ENCODE measurements at regions not wholly inside any gene's neighbourhood (a gene's known extent, or its start where the extent isn't known, plus 50 kb on each side); places are given as distances from the start of the nearest gene placed in this dataset.
A peak's percentile ranks its signal among the peaks of the same experiment; 100 is the strongest.

GRCh38 chr1:221069178-221069903 is 190.1 kb downstream of the HLX start (continued):
- TF ChIP-seq ZNF384 (IDR thresholded peaks at IDR 0.05; ENCODE audit: borderline replicate concordance, low read depth, low read length): peak; percentile 82
- TF ChIP-seq EGR1 (IDR thresholded peaks at IDR 0.05; ENCODE audit: borderline replicate concordance in 1 of 2, low read depth in 2 of 2, low read length in 2 of 2): no peak
- TF ChIP-seq SMAD5 (IDR thresholded peaks at IDR 0.05; ENCODE audit: low read depth): no peak
- peak; percentile 86 for TF ChIP-seq MXI1 (IDR thresholded peaks at IDR 0.05; ENCODE audit: low read depth, low read length)
- peak; percentile 85 for TF ChIP-seq PML (IDR thresholded peaks at IDR 0.05; ENCODE audit: low read length)
- TF ChIP-seq RAD51 (IDR thresholded peaks at IDR 0.05): peak; percentile 52; the same call in 1 of the 2 replicates
- TF ChIP-seq HDAC6 (IDR thresholded peaks at IDR 0.05; ENCODE audit: unreplicated experiment): no peak
- no peak for TF ChIP-seq ZZZ3 (IDR thresholded peaks at IDR 0.05; ENCODE audit: control insufficient read depth, insufficient read length, low read depth)
- no peak for TF ChIP-seq ESRRA (IDR thresholded peaks at IDR 0.05; ENCODE audit: low read length)
- no peak for TF ChIP-seq RAD21 (IDR thresholded peaks at IDR 0.05; ENCODE audit: insufficient read depth, low read depth, low read length)
- no peak for TF ChIP-seq NR2C2 (IDR thresholded peaks at IDR 0.05; ENCODE audit: borderline replicate concordance, control insufficient read depth, insufficient read length, low read depth)
- TF ChIP-seq SRF (IDR thresholded peaks at IDR 0.05; ENCODE audit: low read depth in 2 of 2, low read length in 2 of 2): no peak
- no peak for TF ChIP-seq NFYB (IDR thresholded peaks at IDR 0.05; ENCODE audit: insufficient read depth, low read depth, low read length)
- peak; percentile 82 for TF ChIP-seq SPI1 (IDR thresholded peaks at IDR 0.05; ENCODE audit: borderline replicate concordance, insufficient read depth, low read depth, low read length)
- no peak for TF ChIP-seq ZNF687 (IDR thresholded peaks at IDR 0.05)
- no peak for TF ChIP-seq RFX5 (IDR thresholded peaks at IDR 0.05; ENCODE audit: low read depth, low read length)
- no peak for TF ChIP-seq ZNF207 (IDR thresholded peaks at IDR 0.05; ENCODE audit: borderline replicate concordance)
- TF ChIP-seq WRNIP1 (IDR thresholded peaks at IDR 0.05; ENCODE audit: borderline replicate concordance, low read depth, low read length): no peak
- TF ChIP-seq IKZF1 (conservative IDR thresholded peaks at IDR 0.05): peak; percentile 99
- 0 out of 2 replicates have a peak, but pooled peaks have one; percentile 60 for TF ChIP-seq ZNF24 (IDR thresholded peaks at IDR 0.05)
- TF ChIP-seq ZNF217 (IDR thresholded peaks at IDR 0.05): peak; percentile 92
- no peak for TF ChIP-seq EZH2 (IDR thresholded peaks at IDR 0.05; ENCODE audit: borderline replicate concordance, control insufficient read depth, low read depth, low read length)
- TF ChIP-seq ZBED1 (IDR thresholded peaks at IDR 0.05; ENCODE audit: borderline replicate concordance): peak; percentile 89; the same call in 1 of the 2 replicates
- no peak for TF ChIP-seq SUZ12 (IDR thresholded peaks at IDR 0.05; ENCODE audit: unreplicated experiment)
- TF ChIP-seq STAT1 (conservative IDR thresholded peaks at IDR 0.05): no peak
- TF ChIP-seq ZNF622 (IDR thresholded peaks at IDR 0.05): no peak
- no peak for TF ChIP-seq CREB1 (IDR thresholded peaks at IDR 0.05; ENCODE audit: low read depth)
- TF ChIP-seq RELA (IDR thresholded peaks at IDR 0.05; ENCODE audit: borderline replicate concordance, partially characterized antibody): peak; percentile 55
- no peak for TF ChIP-seq CHD4 (IDR thresholded peaks at IDR 0.05)
